Keratinocyte (primary cell): ENCODE measurements at regions not wholly inside any gene's neighbourhood (a gene's known extent, or its start where the extent isn't known, plus 50 kb on each side); places are given as distances from the start of the nearest gene placed in this dataset.

Experiments used
- DNase-seq: peaks from one replicate; pipeline ENCODE4 v3.0.0-alpha.2; 2011; ENCODE audit warnings: low read depth, missing footprints, low spot score
- FAIRE-seq: peaks from 2 replicates; lab custom pipeline; 2011; peaks lifted over from hg19 to GRCh38; lab: Jason Lieb, UNC
- H2AFZ ChIP-seq: 2 replicates; pipeline ENCODE4 v1.6.0; 2012; ENCODE audit warnings: low read length, control low read depth, inconsistent platforms; ENCODE audit not compliant: control insufficient read depth
- H3K27ac ChIP-seq: 2 replicates; pipeline ENCODE4 v1.5.1; 2011; ENCODE audit warnings: low read length; ENCODE audit not compliant: control insufficient read depth, insufficient read depth
- H3K27me3 ChIP-seq: 3 replicates; pipeline ENCODE4 v1.6.0; 2011; ENCODE audit warnings: low read length; ENCODE audit not compliant: control insufficient read depth, insufficient read depth; ENCODE audit errors: extremely low read depth
- H3K36me3 ChIP-seq, 2 experiments: 2 replicates in 1 of 2; 3 replicates in 1 of 2; pipeline ENCODE4 v1.5.1; 2011; ENCODE audit warnings: low read length in 2 of 2, mild to moderate bottlenecking in 1 of 2; ENCODE audit not compliant: control insufficient read depth in 2 of 2, insufficient read depth in 2 of 2; ENCODE audit errors: extremely low read depth in 1 of 2
- H3K4me1 ChIP-seq: 3 replicates; pipeline ENCODE4 v1.5.1; 2011; ENCODE audit warnings: low read length; ENCODE audit not compliant: control insufficient read depth, insufficient read depth; ENCODE audit errors: extremely low read depth
- H3K4me2 ChIP-seq: 3 replicates; pipeline ENCODE4 v1.6.0; 2011; ENCODE audit warnings: low read depth, low read length; ENCODE audit not compliant: control insufficient read depth, insufficient read depth; ENCODE audit errors: extremely low read depth
- H3K4me3 ChIP-seq, 3 experiments: fragments of 200-600 bp in 1 of 3; sonication (generic) in 1 of 3; 2 replicates in 2 of 3; 3 replicates in 1 of 3; pipeline ENCODE4 v1.5.1; 2011 to 2016; ENCODE audit warnings: low read length in 3 of 3, mild to moderate bottlenecking in 3 of 3, control low read depth in 2 of 3, inconsistent platforms in 1 of 3, low read depth in 1 of 3, mixed read lengths in 1 of 3, mixed run types in 1 of 3, moderate library complexity in 1 of 3; ENCODE audit not compliant: control insufficient read depth in 2 of 3, insufficient read depth in 2 of 3; ENCODE audit errors: extremely low read depth in 1 of 3
- H3K79me2 ChIP-seq: 2 replicates; pipeline ENCODE4 v1.6.0; 2012; ENCODE audit warnings: low read length; ENCODE audit not compliant: control insufficient read depth, insufficient read depth
- H3K9ac ChIP-seq: 3 replicates; pipeline ENCODE4 v1.6.0; 2011; ENCODE audit warnings: low read length; ENCODE audit not compliant: control insufficient read depth, insufficient read depth; ENCODE audit errors: extremely low read depth
- H3K9me1 ChIP-seq: 3 replicates; pipeline ENCODE4 v1.6.0; 2011; ENCODE audit warnings: low read length; ENCODE audit not compliant: control insufficient read depth, insufficient read depth; ENCODE audit errors: extremely low read depth
- H3K9me3 ChIP-seq: 2 replicates; pipeline ENCODE4 v1.5.1; 2012; ENCODE audit warnings: low read depth, low read length; ENCODE audit not compliant: control insufficient read depth
- H4K20me1 ChIP-seq: 3 replicates; pipeline ENCODE4 v1.6.0; 2011; ENCODE audit warnings: low read length; ENCODE audit not compliant: control insufficient read depth, insufficient read depth; ENCODE audit errors: extremely low read depth
- EZH2 ChIP-seq: IDR thresholded peaks from one replicate; pipeline ENCODE4 v1.6.1; 2012; ENCODE audit warnings: inconsistent platforms, mild to moderate bottlenecking, low read length, moderate library complexity
- dilution Hi-C: fragments of 300-500 bp; cut with MboI; formaldehyde crosslinking; loops from one replicate; pipeline ENCODE4 v1.7.0; 2020; ENCODE audit warnings: low sequenced_read_pairs; ENCODE audit not compliant: extremely low pct_ligation_motif_present
- TF ChIP-seq, protein P1 (sequence below), 3 experiments: IDR thresholded peaks in 1 of 3; conservative IDR thresholded peaks in 1 of 3; optimal IDR thresholded peaks in 1 of 3; 2 replicates in 2 of 3; 3 replicates in 1 of 3; pipeline versions ENCODE3 to v1.5.1; 2011; ENCODE audit warnings: low read length in 3 of 3, mild to moderate bottlenecking in 3 of 3, moderate library complexity in 2 of 3, control low read depth in 1 of 3, inconsistent platforms in 1 of 3; ENCODE audit not compliant: insufficient read depth in 2 of 3; ENCODE audit errors: extremely low read depth in 1 of 3

DNA sequence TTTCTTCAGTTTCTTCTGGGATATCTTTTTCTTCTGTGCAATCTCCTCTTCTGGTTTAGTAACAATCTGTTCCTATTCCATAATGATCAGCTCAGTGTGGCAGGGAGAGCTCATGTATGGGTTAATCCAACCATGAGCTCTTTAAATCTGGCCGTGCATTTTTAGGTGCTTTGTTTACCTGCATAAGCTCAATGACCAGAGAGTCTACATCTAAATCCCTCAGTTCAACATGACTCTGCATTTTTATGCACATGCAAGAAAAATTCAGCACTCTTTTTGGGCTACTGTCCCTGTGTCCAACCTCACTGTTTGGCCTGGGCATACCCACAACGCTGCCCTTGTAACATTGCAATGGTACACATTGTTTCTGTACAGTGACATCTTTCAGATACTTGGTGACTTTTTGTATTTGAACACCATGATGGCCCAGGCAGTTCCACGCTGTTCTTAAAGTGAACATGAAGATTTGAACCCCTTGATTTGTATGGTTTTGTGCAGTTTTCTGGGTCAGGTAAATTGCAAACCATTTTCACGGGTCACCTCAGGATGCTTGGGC, 243.3 kb upstream of the SRRM4 start:
- Histone ChIP-seq H3K4me1 (no peaks in the 10 kb centered on the region), H3K9me3 (peaks cover 3% of the 10 kb centered on the region), H2AFZ (no peak overlapping the region), H3K4me2 (no peak overlapping the region), H3K79me2 (no peaks in the 10 kb centered on the region), H3K27ac (no peak overlapping the region), H4K20me1 (no peaks in the 10 kb centered on the region), H3K27me3 (no peaks in the 10 kb centered on the region), H3K4me3 (no peak overlapping the region), H3K9ac (no peak overlapping the region), H3K9me1 (no peaks in the 10 kb centered on the region), H3K36me3 (no peaks in the 10 kb centered on the region)
- TF ChIP-seq EZH2, result no peak
- TF ChIP-seq, protein P1, sequence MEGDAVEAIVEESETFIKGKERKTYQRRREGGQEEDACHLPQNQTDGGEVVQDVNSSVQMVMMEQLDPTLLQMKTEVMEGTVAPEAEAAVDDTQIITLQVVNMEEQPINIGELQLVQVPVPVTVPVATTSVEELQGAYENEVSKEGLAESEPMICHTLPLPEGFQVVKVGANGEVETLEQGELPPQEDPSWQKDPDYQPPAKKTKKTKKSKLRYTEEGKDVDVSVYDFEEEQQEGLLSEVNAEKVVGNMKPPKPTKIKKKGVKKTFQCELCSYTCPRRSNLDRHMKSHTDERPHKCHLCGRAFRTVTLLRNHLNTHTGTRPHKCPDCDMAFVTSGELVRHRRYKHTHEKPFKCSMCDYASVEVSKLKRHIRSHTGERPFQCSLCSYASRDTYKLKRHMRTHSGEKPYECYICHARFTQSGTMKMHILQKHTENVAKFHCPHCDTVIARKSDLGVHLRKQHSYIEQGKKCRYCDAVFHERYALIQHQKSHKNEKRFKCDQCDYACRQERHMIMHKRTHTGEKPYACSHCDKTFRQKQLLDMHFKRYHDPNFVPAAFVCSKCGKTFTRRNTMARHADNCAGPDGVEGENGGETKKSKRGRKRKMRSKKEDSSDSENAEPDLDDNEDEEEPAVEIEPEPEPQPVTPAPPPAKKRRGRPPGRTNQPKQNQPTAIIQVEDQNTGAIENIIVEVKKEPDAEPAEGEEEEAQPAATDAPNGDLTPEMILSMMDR (optimal IDR thresholded peaks at IDR 0.05 in 1 of 3, IDR thresholded peaks at IDR 0.05 in 1 of 3, conservative IDR thresholded peaks at IDR 0.05 in 1 of 3; ENCODE audit: extremely low read depth in 1 of 3, insufficient read depth in 2 of 3, low read length in 3 of 3), result no peak
- dilution Hi-C loops, result no loop called here
- no peak for DNase-seq
- no peak for FAIRE-seq

DNA sequence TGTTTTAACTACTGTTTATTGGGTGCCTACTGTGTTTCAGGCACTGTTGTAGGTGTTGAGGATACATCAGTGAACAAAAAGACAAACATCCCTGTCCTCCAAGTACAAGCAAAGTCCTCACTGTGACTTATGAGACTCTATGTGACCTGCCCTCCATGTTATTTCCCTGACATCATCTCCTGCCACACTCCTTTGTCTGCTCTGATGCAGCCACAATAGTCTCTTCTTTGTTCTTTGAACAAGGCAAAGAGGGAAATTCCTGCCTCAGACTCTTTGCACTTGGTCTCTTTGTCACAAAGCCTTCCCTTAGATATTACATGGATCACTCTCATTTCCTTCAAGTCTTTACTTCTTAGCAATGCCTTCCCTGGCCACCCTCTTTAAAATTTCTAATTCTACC, 240.1 kb upstream of the SRRM4 start:
- Histone ChIP-seq H3K9ac (no peak overlapping the region), H3K4me2 (no peak overlapping the region), H3K9me3 (no peaks in the 10 kb centered on the region), H3K27me3 (no peaks in the 10 kb centered on the region), H3K27ac (no peak overlapping the region), H3K4me1 (no peaks in the 10 kb centered on the region), H3K36me3 (no peaks in the 10 kb centered on the region), H2AFZ (no peak overlapping the region), H3K9me1 (no peaks in the 10 kb centered on the region), H4K20me1 (no peaks in the 10 kb centered on the region), H3K79me2 (no peaks in the 10 kb centered on the region), H3K4me3 (no peak overlapping the region)
- no peak for DNase-seq
- FAIRE-seq, result no peak
- dilution Hi-C loops, result no loop called here
- TF ChIP-seq, protein P1 (optimal IDR thresholded peaks at IDR 0.05 in 1 of 3, IDR thresholded peaks at IDR 0.05 in 1 of 3, conservative IDR thresholded peaks at IDR 0.05 in 1 of 3; ENCODE audit: extremely low read depth in 1 of 3, insufficient read depth in 2 of 3, low read length in 3 of 3), result no peak
- no peak for TF ChIP-seq EZH2
